HEK293 (cell line): ENCODE measurements at regions not wholly inside any gene's neighbourhood (a gene's known extent, or its start where the extent isn't known, plus 50 kb on each side); places are given as distances from the start of the nearest gene placed in this dataset.

Experiments
- FEZF1 ChIP-seq: fragments of 450-650 bp; formaldehyde crosslinking; IDR thresholded peaks from 2 replicates; pipeline ENCODE4 v1.5.1; 2016; ENCODE audit warnings: missing biosample characterization, missing genetic modification characterization
- KLF1 ChIP-seq: fragments of 450-650 bp; formaldehyde crosslinking; IDR thresholded peaks from 2 replicates; pipeline ENCODE4 v1.5.1; 2016; ENCODE audit warnings: missing biosample characterization, missing genetic modification characterization
- OSR2 ChIP-seq: fragments of 450-650 bp; formaldehyde crosslinking; IDR thresholded peaks from 2 replicates; pipeline ENCODE4 v1.5.1; 2016; ENCODE audit warnings: missing biosample characterization, missing genetic modification characterization
- PRDM1 ChIP-seq: fragments of 450-650 bp; formaldehyde crosslinking; IDR thresholded peaks from 2 replicates; pipeline ENCODE4; 2016; ENCODE audit warnings: missing biosample characterization, missing genetic modification characterization
- RBAK ChIP-seq: fragments of 450-650 bp; formaldehyde crosslinking; IDR thresholded peaks from 2 replicates; pipeline ENCODE4 v1.5.1; 2016; ENCODE audit warnings: missing biosample characterization, missing genetic modification characterization
- SP7 ChIP-seq: fragments of 450-650 bp; formaldehyde crosslinking; IDR thresholded peaks from 2 replicates; pipeline ENCODE4 v1.5.1; 2016; ENCODE audit warnings: missing biosample characterization, missing genetic modification characterization
- ZBTB21 ChIP-seq: fragments of 450-650 bp; formaldehyde crosslinking; IDR thresholded peaks from 2 replicates; pipeline ENCODE4 v1.5.1; 2017; ENCODE audit warnings: missing biosample characterization, missing genetic modification characterization
- ZFP3 ChIP-seq: fragments of 450-650 bp; formaldehyde crosslinking; IDR thresholded peaks from 2 replicates; pipeline ENCODE4 v1.5.1; 2016; ENCODE audit warnings: low read depth, missing biosample characterization, missing genetic modification characterization
- ZNF112 ChIP-seq: fragments of 450-650 bp; formaldehyde crosslinking; IDR thresholded peaks from 2 replicates; pipeline ENCODE4 v1.5.0; 2017; ENCODE audit warnings: missing biosample characterization, missing genetic modification characterization
- ZNF146 ChIP-seq: fragments of 450-650 bp; formaldehyde crosslinking; IDR thresholded peaks from 2 replicates; pipeline ENCODE4 v1.5.1; 2016; ENCODE audit warnings: missing biosample characterization, missing genetic modification characterization
- ZNF155 ChIP-seq: fragments of 450-650 bp; formaldehyde crosslinking; IDR thresholded peaks from 2 replicates; pipeline ENCODE4 v1.5.1; 2016; ENCODE audit warnings: missing biosample characterization, missing genetic modification characterization
- ZNF221 ChIP-seq: fragments of 450-650 bp; formaldehyde crosslinking; IDR thresholded peaks from 2 replicates; pipeline ENCODE4 v1.5.1; 2017; ENCODE audit warnings: missing biosample characterization, missing genetic modification characterization, borderline replicate concordance
- ZNF292 ChIP-seq: fragments of 450-650 bp; formaldehyde crosslinking; IDR thresholded peaks from 2 replicates; pipeline ENCODE4 v1.5.1; 2016; ENCODE audit warnings: low read depth, missing biosample characterization, missing genetic modification characterization, borderline replicate concordance
- ZNF426 ChIP-seq: fragments of 450-650 bp; formaldehyde crosslinking; IDR thresholded peaks from 2 replicates; pipeline ENCODE4 v1.5.1; 2017; ENCODE audit warnings: missing biosample characterization, missing genetic modification characterization, mild to moderate bottlenecking, inconsistent platforms, moderate library complexity
- ZNF555 ChIP-seq: fragments of 450-650 bp; formaldehyde crosslinking; conservative IDR thresholded peaks from 2 replicates; pipeline ENCODE4 v1.5.1; 2017; ENCODE audit warnings: missing biosample characterization, mild to moderate bottlenecking, missing genetic modification characterization, inconsistent platforms
- ZNF561 ChIP-seq: fragments of 450-650 bp; IDR thresholded peaks from 2 replicates; pipeline ENCODE4 v1.5.1; 2018; ENCODE audit warnings: missing biosample characterization, missing genetic modification characterization, borderline replicate concordance
- ZNF610 ChIP-seq: fragments of 450-650 bp; formaldehyde crosslinking; IDR thresholded peaks from 2 replicates; pipeline ENCODE4 v1.5.1; 2016; ENCODE audit warnings: missing biosample characterization, missing genetic modification characterization, borderline replicate concordance
- ZNF623 ChIP-seq: fragments of 450-650 bp; formaldehyde crosslinking; IDR thresholded peaks from 2 replicates; pipeline ENCODE4 v1.5.1; 2016; ENCODE audit warnings: missing biosample characterization, missing genetic modification characterization
- ZNF658 ChIP-seq: fragments of 450-650 bp; formaldehyde crosslinking; IDR thresholded peaks from 2 replicates; pipeline ENCODE4; 2016; ENCODE audit warnings: missing biosample characterization, missing genetic modification characterization
- ZNF843 ChIP-seq: fragments of 450-650 bp; formaldehyde crosslinking; IDR thresholded peaks from 2 replicates; pipeline ENCODE4 v1.5.1; 2016; ENCODE audit warnings: missing biosample characterization, missing genetic modification characterization
- TF ChIP-seq, protein P1 (sequence below): fragments of 450-650 bp; formaldehyde crosslinking; IDR thresholded peaks from 2 replicates; pipeline ENCODE4 v1.5.1; 2016; ENCODE audit warnings: missing biosample characterization, missing genetic modification characterization
- TF ChIP-seq, protein P2 (sequence below): fragments of 450-650 bp; formaldehyde crosslinking; IDR thresholded peaks from 2 replicates; pipeline ENCODE4 v1.5.1; 2016; ENCODE audit warnings: missing biosample characterization, missing genetic modification characterization
- TF ChIP-seq, protein P3 (sequence below): fragments of 450-650 bp; formaldehyde crosslinking; IDR thresholded peaks from 2 replicates; pipeline ENCODE4 v1.5.1; 2016; ENCODE audit warnings: missing biosample characterization, missing genetic modification characterization
- TF ChIP-seq, protein P4 (sequence below): fragments of 450-650 bp; formaldehyde crosslinking; IDR thresholded peaks from 2 replicates; pipeline ENCODE4 v1.5.1; 2016; ENCODE audit warnings: missing biosample characterization, missing genetic modification characterization, borderline replicate concordance
- TF ChIP-seq, protein P5 (sequence below): fragments of 450-650 bp; formaldehyde crosslinking; IDR thresholded peaks from 2 replicates; pipeline ENCODE4 v1.5.1; 2016; ENCODE audit warnings: missing biosample characterization, missing genetic modification characterization
- TF ChIP-seq, protein P6 (sequence below): fragments of 450-650 bp; formaldehyde crosslinking; IDR thresholded peaks from 2 replicates; pipeline ENCODE4 v1.5.1; 2017; ENCODE audit warnings: missing biosample characterization, missing genetic modification characterization
- TF ChIP-seq, protein P7 (sequence below): fragments of 450-650 bp; formaldehyde crosslinking; IDR thresholded peaks from 2 replicates; pipeline ENCODE4 v1.5.1; 2017; ENCODE audit warnings: missing biosample characterization, missing genetic modification characterization

DNA sequence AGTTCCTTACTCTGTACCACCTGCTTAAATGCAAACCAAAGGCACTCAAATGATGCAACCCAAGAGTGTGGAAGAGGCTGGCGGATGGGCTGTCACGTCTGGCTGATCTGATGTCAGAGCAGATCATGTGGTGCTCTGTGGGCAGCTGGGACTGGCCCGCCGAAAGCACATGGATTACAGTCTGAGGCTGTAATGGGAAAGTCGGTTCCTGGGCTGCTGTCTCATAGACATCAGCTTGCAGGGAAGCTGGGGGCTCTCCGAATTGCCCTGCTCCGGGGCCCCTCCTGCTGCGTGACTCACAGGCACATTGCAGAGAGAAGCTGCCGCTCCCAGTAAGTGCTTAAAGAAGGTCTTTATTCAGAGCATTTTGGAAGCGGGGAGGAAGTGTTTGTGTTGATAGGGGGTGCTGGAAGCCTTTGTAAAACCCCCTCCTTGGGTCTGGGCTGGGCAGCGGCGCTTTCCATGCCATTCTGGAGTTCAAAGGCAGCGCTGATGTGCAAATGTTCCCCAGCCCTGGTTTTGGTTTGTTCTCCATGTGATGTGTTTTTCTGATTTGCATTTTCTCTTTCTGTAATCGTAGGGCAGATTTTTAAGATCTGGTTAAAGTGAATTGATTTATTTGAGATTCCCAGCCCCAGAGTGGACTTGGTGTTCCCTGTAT lies 181.1 kb downstream of the LARP7 start (continued):
- no peak for TF ChIP-seq ZNF292 (tag by site-specific recombination)
- TF ChIP-seq ZNF843 (tag by site-specific recombination) = no peak
- no peak for TF ChIP-seq ZNF221 (tag by site-specific recombination)
- TF ChIP-seq RBAK = no peak
- TF ChIP-seq, protein P1, sequence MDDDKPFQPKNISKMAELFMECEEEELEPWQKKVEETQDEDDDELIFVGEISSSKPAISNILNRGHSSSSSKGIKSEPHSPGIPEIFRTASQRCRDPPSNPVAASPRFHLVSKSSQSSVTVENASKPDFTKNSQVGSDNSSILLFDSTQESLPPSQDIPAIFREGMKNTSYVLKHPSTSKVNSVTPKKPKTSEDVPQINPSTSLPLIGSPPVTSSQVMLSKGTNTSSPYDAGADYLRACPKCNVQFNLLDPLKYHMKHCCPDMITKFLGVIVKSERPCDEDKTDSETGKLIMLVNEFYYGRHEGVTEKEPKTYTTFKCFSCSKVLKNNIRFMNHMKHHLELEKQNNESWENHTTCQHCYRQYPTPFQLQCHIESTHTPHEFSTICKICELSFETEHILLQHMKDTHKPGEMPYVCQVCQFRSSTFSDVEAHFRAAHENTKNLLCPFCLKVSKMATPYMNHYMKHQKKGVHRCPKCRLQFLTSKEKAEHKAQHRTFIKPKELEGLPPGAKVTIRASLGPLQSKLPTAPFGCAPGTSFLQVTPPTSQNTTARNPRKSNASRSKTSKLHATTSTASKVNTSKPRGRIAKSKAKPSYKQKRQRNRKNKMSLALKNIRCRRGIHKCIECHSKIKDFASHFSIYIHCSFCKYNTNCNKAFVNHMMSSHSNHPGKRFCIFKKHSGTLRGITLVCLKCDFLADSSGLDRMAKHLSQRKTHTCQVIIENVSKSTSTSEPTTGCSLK (tag by site-specific recombination) = no peak
- TF ChIP-seq, protein P2, sequence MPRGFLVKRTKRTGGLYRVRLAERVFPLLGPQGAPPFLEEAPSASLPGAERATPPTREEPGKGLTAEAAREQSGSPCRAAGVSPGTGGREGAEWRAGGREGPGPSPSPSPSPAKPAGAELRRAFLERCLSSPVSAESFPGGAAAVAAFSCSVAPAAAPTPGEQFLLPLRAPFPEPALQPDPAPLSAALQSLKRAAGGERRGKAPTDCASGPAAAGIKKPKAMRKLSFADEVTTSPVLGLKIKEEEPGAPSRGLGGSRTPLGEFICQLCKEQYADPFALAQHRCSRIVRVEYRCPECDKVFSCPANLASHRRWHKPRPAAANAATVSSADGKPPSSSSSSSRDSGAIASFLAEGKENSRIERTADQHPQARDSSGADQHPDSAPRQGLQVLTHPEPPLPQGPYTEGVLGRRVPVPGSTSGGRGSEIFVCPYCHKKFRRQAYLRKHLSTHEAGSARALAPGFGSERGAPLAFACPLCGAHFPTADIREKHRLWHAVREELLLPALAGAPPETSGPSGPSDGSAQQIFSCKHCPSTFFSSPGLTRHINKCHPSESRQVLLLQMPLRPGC (tag by site-specific recombination) = no peak
- TF ChIP-seq, protein P3, sequence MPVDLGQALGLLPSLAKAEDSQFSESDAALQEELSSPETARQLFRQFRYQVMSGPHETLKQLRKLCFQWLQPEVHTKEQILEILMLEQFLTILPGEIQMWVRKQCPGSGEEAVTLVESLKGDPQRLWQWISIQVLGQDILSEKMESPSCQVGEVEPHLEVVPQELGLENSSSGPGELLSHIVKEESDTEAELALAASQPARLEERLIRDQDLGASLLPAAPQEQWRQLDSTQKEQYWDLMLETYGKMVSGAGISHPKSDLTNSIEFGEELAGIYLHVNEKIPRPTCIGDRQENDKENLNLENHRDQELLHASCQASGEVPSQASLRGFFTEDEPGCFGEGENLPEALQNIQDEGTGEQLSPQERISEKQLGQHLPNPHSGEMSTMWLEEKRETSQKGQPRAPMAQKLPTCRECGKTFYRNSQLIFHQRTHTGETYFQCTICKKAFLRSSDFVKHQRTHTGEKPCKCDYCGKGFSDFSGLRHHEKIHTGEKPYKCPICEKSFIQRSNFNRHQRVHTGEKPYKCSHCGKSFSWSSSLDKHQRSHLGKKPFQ (tag by site-specific recombination) = no peak
- TF ChIP-seq ZNF426 = no peak
- no peak for TF ChIP-seq PRDM1 (tag by site-specific recombination)
- TF ChIP-seq ZNF610 = no peak; the same call in 1 of the 2 replicates
- TF ChIP-seq ZNF155 (tag by site-specific recombination) = no peak
- no peak for TF ChIP-seq ZFP3 (tag by site-specific recombination)
- no peak for TF ChIP-seq ZNF658
- TF ChIP-seq, protein P4, sequence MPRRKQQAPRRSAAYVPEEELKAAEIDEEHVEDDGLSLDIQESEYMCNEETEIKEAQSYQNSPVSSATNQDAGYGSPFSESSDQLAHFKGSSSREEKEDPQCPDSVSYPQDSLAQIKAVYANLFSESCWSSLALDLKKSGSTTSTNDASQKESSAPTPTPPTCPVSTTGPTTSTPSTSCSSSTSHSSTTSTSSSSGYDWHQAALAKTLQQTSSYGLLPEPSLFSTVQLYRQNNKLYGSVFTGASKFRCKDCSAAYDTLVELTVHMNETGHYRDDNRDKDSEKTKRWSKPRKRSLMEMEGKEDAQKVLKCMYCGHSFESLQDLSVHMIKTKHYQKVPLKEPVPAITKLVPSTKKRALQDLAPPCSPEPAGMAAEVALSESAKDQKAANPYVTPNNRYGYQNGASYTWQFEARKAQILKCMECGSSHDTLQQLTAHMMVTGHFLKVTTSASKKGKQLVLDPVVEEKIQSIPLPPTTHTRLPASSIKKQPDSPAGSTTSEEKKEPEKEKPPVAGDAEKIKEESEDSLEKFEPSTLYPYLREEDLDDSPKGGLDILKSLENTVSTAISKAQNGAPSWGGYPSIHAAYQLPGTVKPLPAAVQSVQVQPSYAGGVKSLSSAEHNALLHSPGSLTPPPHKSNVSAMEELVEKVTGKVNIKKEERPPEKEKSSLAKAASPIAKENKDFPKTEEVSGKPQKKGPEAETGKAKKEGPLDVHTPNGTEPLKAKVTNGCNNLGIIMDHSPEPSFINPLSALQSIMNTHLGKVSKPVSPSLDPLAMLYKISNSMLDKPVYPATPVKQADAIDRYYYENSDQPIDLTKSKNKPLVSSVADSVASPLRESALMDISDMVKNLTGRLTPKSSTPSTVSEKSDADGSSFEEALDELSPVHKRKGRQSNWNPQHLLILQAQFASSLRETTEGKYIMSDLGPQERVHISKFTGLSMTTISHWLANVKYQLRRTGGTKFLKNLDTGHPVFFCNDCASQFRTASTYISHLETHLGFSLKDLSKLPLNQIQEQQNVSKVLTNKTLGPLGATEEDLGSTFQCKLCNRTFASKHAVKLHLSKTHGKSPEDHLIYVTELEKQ = no peak
- TF ChIP-seq, protein P5, sequence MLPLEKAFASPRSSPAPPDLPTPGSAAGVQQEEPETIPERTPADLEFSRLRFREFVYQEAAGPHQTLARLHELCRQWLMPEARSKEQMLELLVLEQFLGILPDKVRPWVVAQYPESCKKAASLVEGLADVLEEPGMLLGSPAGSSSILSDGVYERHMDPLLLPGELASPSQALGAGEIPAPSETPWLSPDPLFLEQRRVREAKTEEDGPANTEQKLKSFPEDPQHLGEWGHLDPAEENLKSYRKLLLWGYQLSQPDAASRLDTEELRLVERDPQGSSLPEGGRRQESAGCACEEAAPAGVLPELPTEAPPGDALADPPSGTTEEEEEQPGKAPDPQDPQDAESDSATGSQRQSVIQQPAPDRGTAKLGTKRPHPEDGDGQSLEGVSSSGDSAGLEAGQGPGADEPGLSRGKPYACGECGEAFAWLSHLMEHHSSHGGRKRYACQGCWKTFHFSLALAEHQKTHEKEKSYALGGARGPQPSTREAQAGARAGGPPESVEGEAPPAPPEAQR (tag by site-specific recombination) = no peak
- no peak for TF ChIP-seq ZNF555 (tag by site-specific recombination)
- TF ChIP-seq ZNF146 (tag by site-specific recombination) = no peak
- TF ChIP-seq FEZF1 (tag by site-specific recombination) = no peak
- TF ChIP-seq KLF1 (tag by site-specific recombination) = no peak
- TF ChIP-seq ZNF112 = no peak
- peak; percentile 84 for TF ChIP-seq ZBTB21 (tag by site-specific recombination)
- TF ChIP-seq ZNF623 (tag by site-specific recombination) = no peak
- TF ChIP-seq, protein P6, sequence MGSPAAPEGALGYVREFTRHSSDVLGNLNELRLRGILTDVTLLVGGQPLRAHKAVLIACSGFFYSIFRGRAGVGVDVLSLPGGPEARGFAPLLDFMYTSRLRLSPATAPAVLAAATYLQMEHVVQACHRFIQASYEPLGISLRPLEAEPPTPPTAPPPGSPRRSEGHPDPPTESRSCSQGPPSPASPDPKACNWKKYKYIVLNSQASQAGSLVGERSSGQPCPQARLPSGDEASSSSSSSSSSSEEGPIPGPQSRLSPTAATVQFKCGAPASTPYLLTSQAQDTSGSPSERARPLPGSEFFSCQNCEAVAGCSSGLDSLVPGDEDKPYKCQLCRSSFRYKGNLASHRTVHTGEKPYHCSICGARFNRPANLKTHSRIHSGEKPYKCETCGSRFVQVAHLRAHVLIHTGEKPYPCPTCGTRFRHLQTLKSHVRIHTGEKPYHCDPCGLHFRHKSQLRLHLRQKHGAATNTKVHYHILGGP (tag by site-specific recombination) = no peak
- TF ChIP-seq ZNF561 (tag by site-specific recombination) = no peak
- TF ChIP-seq OSR2 (tag by site-specific recombination) = no peak
- TF ChIP-seq, protein P7, sequence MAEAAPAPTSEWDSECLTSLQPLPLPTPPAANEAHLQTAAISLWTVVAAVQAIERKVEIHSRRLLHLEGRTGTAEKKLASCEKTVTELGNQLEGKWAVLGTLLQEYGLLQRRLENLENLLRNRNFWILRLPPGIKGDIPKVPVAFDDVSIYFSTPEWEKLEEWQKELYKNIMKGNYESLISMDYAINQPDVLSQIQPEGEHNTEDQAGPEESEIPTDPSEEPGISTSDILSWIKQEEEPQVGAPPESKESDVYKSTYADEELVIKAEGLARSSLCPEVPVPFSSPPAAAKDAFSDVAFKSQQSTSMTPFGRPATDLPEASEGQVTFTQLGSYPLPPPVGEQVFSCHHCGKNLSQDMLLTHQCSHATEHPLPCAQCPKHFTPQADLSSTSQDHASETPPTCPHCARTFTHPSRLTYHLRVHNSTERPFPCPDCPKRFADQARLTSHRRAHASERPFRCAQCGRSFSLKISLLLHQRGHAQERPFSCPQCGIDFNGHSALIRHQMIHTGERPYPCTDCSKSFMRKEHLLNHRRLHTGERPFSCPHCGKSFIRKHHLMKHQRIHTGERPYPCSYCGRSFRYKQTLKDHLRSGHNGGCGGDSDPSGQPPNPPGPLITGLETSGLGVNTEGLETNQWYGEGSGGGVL = no peak
- no peak for TF ChIP-seq SP7 (tag by site-specific recombination)
